NT2/D1 (cell line): ENCODE measurements at regions not wholly inside any gene's neighbourhood (a gene's known extent, or its start where the extent isn't known, plus 50 kb on each side); places are given as distances from the start of the nearest gene placed in this dataset.

Experiments
- DNase-seq: peaks from one replicate; pipeline ENCODE4 v3.0.0-alpha.2; 2011; ENCODE audit warnings: low read depth, low spot score
- H3K27me3 ChIP-seq: 2 replicates; pipeline ENCODE4 v1.6.0; 2011; ENCODE audit warnings: mild to moderate bottlenecking; ENCODE audit not compliant: insufficient read length, insufficient read depth
- H3K36me3 ChIP-seq: 2 replicates; pipeline ENCODE4 v1.6.1; 2011; ENCODE audit warnings: mild to moderate bottlenecking, low read length, mixed read lengths; ENCODE audit not compliant: insufficient read depth, insufficient read length
- H3K4me1 ChIP-seq: 2 replicates; pipeline ENCODE4 v1.5.1; 2011; ENCODE audit not compliant: insufficient read depth, insufficient read length
- H3K4me3 ChIP-seq: 2 replicates; pipeline ENCODE4 v1.5.1; 2011; ENCODE audit warnings: low read depth; ENCODE audit not compliant: insufficient read length
- H3K9ac ChIP-seq: 2 replicates; pipeline ENCODE4 v1.6.0; 2011; ENCODE audit warnings: low read depth; ENCODE audit not compliant: insufficient read length
- H3K9me3 ChIP-seq: 2 replicates; pipeline ENCODE4 v1.5.1; 2011; ENCODE audit warnings: mild to moderate bottlenecking, low read length; ENCODE audit not compliant: insufficient read depth
- SUZ12 ChIP-seq: IDR thresholded peaks from 2 replicates; pipeline ENCODE4 v1.6.1; 2011; ENCODE audit not compliant: insufficient read length, insufficient read depth; ENCODE audit errors: extremely low read depth
- YY1 ChIP-seq: IDR thresholded peaks from 2 replicates; pipeline ENCODE4 v1.6.1; 2011; ENCODE audit not compliant: insufficient read length, insufficient read depth
- ZNF274 ChIP-seq: IDR thresholded peaks from 2 replicates; pipeline ENCODE4 v1.6.1; 2011; ENCODE audit warnings: mild to moderate bottlenecking, low read depth, low read length

GRCh38 chr19:30170495-30171137 lies 201.6 kb upstream of the ZNF536 start:
- no peaks in the 10 kb centered on the region for H3K36me3 ChIP-seq

GRCh38 chr19:30171138-30171635 lies 201.0 kb upstream of the ZNF536 start:
- H3K9me3 ChIP-seq, result no peaks in the 10 kb centered on the region
- TF ChIP-seq ZNF274 (no peak), SUZ12 (no peak), YY1 (no peak)

More at GRCh38 chr19:30170495-30171137, 201.6 kb upstream of the ZNF536 start:
- Histone ChIP-seq H3K4me1 (peaks cover 5% of the 10 kb centered on the region), H3K27me3 (no peaks in the 10 kb centered on the region), H3K9me3 (no peaks in the 10 kb centered on the region), H3K4me3 (no peak overlapping the region), H3K9ac (no peak overlapping the region)
- no peak for TF ChIP-seq YY1
- no peak for TF ChIP-seq ZNF274
- no peak for TF ChIP-seq SUZ12
- no peak for DNase-seq

GRCh38 chr19:30171795-30172612 lies 200.2 kb upstream of the ZNF536 start:
- Histone ChIP-seq H3K36me3 (no peaks in the 10 kb centered on the region), H3K4me1 (peaks cover 5% of the 10 kb centered on the region), H3K9ac (no peak overlapping the region), H3K27me3 (no peaks in the 10 kb centered on the region), H3K9me3 (0 out of 2 replicates have a peak, but pooled peaks cover 4% of the 10 kb centered on the region), H3K4me3 (no peak overlapping the region)
- no peak for DNase-seq
- TF ChIP-seq YY1, result no peak
- TF ChIP-seq SUZ12, result no peak
- no peak for TF ChIP-seq ZNF274

More at GRCh38 chr19:30171138-30171635, 201.0 kb upstream of the ZNF536 start:
- H3K4me3 ChIP-seq, result no peak overlapping the region
- H3K4me1 ChIP-seq, result peaks cover 5% of the 10 kb centered on the region
- no peak overlapping the region for H3K9ac ChIP-seq
- H3K27me3 ChIP-seq, result no peaks in the 10 kb centered on the region
- no peak for DNase-seq
- H3K36me3 ChIP-seq, result no peaks in the 10 kb centered on the region

GRCh38 chr19:30172613-30173242 lies 199.5 kb upstream of the ZNF536 start:
- peaks cover 5% of the 10 kb centered on the region for H3K4me1 ChIP-seq
- H3K27me3 ChIP-seq, result no peaks in the 10 kb centered on the region
- H3K9ac ChIP-seq, result no peak overlapping the region
- no peak for DNase-seq
- TF ChIP-seq ZNF274, result no peak
- TF ChIP-seq SUZ12, result no peak
- TF ChIP-seq YY1, result no peak
- 0 out of 2 replicates have a peak, but pooled peaks cover 4% of the 10 kb centered on the region for H3K9me3 ChIP-seq
- H3K36me3 ChIP-seq, result no peaks in the 10 kb centered on the region
- H3K4me3 ChIP-seq, result no peak overlapping the region

GRCh38 chr19:30173593-30174356 lies 198.4 kb upstream of the ZNF536 start:
- TF ChIP-seq SUZ12 (no peak), ZNF274 (no peak), YY1 (no peak)
- DNase-seq, result no peak
- Histone ChIP-seq H3K36me3 (no peaks in the 10 kb centered on the region), H3K9me3 (0 out of 2 replicates have a peak, but pooled peaks cover 4% of the 10 kb centered on the region), H3K4me1 (peaks cover 10% of the 10 kb centered on the region), H3K27me3 (no peaks in the 10 kb centered on the region), H3K4me3 (no peak overlapping the region), H3K9ac (no peak overlapping the region)

- H3K27me3 ChIP-seq, result no peaks in the 10 kb centered on the region
- H3K4me1 ChIP-seq, result peaks cover 10% of the 10 kb centered on the region
- TF ChIP-seq SUZ12 (no peak), YY1 (no peak), ZNF274 (no peak)
- no peak overlapping the region for H3K9ac ChIP-seq
- no peak for DNase-seq
- H3K9me3 ChIP-seq, result 0 out of 2 replicates have a peak, but pooled peaks cover 4% of the 10 kb centered on the region
- H3K4me3 ChIP-seq, result no peak overlapping the region
- H3K36me3 ChIP-seq, result no peaks in the 10 kb centered on the region
Measured at GRCh38 chr19:30174357-30174645, 197.9 kb upstream of the ZNF536 start.

GRCh38 chr19:30174791-30175190 lies 197.4 kb upstream of the ZNF536 start:
- DNase-seq, result no peak
- no peak overlapping the region for H3K4me3 ChIP-seq
- TF ChIP-seq SUZ12, result no peak
- TF ChIP-seq ZNF274, result no peak
- TF ChIP-seq YY1, result no peak

More at GRCh38 chr19:30174791-30175190, 197.4 kb upstream of the ZNF536 start:
- peaks cover 8% of the 10 kb centered on the region; the same call in 1 of the 2 replicates for H3K9me3 ChIP-seq
- peaks cover 8% of the 10 kb centered on the region for H3K4me1 ChIP-seq
- H3K27me3 ChIP-seq, result no peaks in the 10 kb centered on the region
- H3K36me3 ChIP-seq, result no peaks in the 10 kb centered on the region
- H3K9ac ChIP-seq, result no peak overlapping the region
